ENCODE measurements at regions not wholly inside any gene's neighbourhood (a gene's known extent, or its start where the extent isn't known, plus 50 kb on each side); places are given as distances from the start of the nearest gene placed in this dataset.

DNA sequence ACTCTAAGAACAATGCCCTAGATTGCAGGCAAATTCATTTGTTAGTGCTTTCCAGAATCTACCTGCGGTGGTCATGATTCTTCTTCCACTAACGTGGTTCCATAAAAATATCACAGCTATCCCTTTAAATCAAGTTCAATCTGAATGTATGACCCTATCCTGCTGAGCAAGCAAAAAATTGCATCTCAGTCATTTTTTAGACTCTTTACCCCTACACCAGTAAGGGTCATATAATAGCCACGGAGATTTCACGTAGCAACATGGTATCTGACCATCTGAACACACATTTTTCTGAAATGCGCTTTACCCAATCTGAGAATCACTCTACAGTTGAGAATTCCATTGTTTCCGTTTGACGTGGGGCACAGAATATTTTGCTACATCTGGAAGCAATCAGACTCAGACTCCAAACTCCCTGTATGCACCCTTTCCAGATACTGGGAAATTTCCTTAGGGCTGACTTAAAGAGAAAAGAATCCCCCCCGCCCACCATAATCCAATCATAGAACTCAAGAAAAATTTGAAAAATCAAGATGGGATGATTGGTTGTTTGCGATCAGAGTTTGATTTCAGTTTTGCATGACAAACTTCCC is 699.2 kb upstream of the ZP4 start:
- TF ChIP-seq POLR2A (IDR thresholded peaks at IDR 0.05; ENCODE audit: low read depth, low read length) (no peak), GATA2 (IDR thresholded peaks at IDR 0.05; ENCODE audit: insufficient read depth, insufficient read length, low read depth, low read length) (no peak), EZH2 (IDR thresholded peaks at IDR 0.05; ENCODE audit: borderline replicate concordance, low read depth, low read length, severe bottlenecking) (no peak), POLR2AphosphoS5 (IDR thresholded peaks at IDR 0.05; ENCODE audit: insufficient read depth, low read depth, low read length) (no peak), MYC (IDR thresholded peaks at IDR 0.05; ENCODE audit: low read depth, low read length) (no peak), JUN (IDR thresholded peaks at IDR 0.05; ENCODE audit: borderline replicate concordance, insufficient read depth, insufficient read length, low read depth) (no peak)
- TF ChIP-seq, protein P1, sequence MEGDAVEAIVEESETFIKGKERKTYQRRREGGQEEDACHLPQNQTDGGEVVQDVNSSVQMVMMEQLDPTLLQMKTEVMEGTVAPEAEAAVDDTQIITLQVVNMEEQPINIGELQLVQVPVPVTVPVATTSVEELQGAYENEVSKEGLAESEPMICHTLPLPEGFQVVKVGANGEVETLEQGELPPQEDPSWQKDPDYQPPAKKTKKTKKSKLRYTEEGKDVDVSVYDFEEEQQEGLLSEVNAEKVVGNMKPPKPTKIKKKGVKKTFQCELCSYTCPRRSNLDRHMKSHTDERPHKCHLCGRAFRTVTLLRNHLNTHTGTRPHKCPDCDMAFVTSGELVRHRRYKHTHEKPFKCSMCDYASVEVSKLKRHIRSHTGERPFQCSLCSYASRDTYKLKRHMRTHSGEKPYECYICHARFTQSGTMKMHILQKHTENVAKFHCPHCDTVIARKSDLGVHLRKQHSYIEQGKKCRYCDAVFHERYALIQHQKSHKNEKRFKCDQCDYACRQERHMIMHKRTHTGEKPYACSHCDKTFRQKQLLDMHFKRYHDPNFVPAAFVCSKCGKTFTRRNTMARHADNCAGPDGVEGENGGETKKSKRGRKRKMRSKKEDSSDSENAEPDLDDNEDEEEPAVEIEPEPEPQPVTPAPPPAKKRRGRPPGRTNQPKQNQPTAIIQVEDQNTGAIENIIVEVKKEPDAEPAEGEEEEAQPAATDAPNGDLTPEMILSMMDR (IDR thresholded peaks at IDR 0.05; ENCODE audit: extremely low read depth in 1 of 2, insufficient read depth in 1 of 2, low read depth in 1 of 2, low read length in 2 of 2) = no peak
- TF ChIP-seq, protein P2, sequence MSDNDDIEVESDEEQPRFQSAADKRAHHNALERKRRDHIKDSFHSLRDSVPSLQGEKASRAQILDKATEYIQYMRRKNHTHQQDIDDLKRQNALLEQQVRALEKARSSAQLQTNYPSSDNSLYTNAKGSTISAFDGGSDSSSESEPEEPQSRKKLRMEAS (IDR thresholded peaks at IDR 0.05; ENCODE audit: insufficient read depth, insufficient read length) = no peak

Data from endothelial cell of umbilical vein (primary cell).